AG09309 (cell line): ENCODE measurements at regions not wholly inside any gene's neighbourhood (a gene's known extent, or its start where the extent isn't known, plus 50 kb on each side); places are given as distances from the start of the nearest gene placed in this dataset.

Source experiments
- DNase-seq: peaks from one replicate; pipeline ENCODE4 v3.0.0-alpha.2; 2010; ENCODE audit warnings: low read depth
- H3K4me3 ChIP-seq: 2 replicates; pipeline ENCODE4 v1.5.1; 2011; ENCODE audit warnings: mild to moderate bottlenecking, low read depth, low read length, moderate library complexity; ENCODE audit not compliant: control insufficient read depth
- CTCF ChIP-seq: IDR thresholded peaks from 2 replicates; pipeline ENCODE4 v1.5.1; 2011; ENCODE audit warnings: mild to moderate bottlenecking, low read depth, low read length, inconsistent platforms; ENCODE audit not compliant: insufficient read depth, control insufficient read depth; ENCODE audit errors: missing control alignments

- no peak overlapping the region for H3K4me3 ChIP-seq
- no peak for TF ChIP-seq CTCF
- no peak for DNase-seq
Measured at GRCh38 chr1:68617942-68618341, 121.1 kb upstream of the DEPDC1 start.

- no peak for TF ChIP-seq CTCF
- DNase-seq: no peak
- H3K4me3 ChIP-seq: no peak overlapping the region
Measured at GRCh38 chr1:68620571-68620970, 123.7 kb upstream of the DEPDC1 start.

DNA sequence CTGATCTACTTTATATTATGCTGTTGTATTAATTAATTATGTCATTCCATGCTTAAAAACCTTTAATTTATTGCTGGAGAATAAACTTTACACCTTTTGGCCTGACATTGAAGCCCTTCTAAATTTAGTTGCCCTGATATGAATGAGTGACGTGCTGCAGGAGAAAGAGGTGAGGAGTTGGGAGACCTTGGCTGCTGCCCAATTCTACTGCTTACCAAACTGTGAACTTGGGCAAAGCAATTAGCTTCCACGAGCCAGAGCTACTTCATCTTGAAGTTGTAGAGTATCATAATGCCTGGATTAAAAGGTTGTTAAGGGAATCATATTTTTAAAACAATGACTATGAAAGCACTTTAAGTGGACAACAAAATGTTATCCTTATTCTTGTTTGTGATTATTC, 126.8 kb upstream of the DEPDC1 start:
- no peak for TF ChIP-seq CTCF
- H3K4me3 ChIP-seq: no peak overlapping the region
- DNase-seq: no peak

GRCh38 chr1:68624233-68624632, 127.4 kb upstream of the DEPDC1 start:
- TF ChIP-seq CTCF: no peak
- no peak overlapping the region for H3K4me3 ChIP-seq
- no peak for DNase-seq

DNA sequence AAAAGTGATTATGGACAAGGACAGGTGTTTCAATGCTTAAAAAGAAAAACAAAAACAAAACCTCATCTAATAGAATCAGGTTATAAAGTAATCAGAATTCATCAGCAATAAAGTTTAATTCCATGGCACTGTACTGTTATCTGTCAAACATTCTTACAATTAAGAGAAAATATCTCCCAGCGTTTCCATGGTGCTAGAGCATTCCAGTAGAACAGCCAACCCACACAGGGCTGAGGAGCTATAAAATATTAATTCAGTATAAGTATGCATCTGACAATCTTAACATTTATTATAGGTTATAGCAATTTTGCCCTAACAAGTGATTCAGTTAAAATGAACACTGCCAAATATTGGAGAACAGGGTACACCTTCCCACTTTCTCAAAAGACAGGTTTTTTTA, 128.7 kb upstream of the DEPDC1 start:
- no peak for TF ChIP-seq CTCF
- no peak for DNase-seq
- H3K4me3 ChIP-seq: no peak overlapping the region

DNA sequence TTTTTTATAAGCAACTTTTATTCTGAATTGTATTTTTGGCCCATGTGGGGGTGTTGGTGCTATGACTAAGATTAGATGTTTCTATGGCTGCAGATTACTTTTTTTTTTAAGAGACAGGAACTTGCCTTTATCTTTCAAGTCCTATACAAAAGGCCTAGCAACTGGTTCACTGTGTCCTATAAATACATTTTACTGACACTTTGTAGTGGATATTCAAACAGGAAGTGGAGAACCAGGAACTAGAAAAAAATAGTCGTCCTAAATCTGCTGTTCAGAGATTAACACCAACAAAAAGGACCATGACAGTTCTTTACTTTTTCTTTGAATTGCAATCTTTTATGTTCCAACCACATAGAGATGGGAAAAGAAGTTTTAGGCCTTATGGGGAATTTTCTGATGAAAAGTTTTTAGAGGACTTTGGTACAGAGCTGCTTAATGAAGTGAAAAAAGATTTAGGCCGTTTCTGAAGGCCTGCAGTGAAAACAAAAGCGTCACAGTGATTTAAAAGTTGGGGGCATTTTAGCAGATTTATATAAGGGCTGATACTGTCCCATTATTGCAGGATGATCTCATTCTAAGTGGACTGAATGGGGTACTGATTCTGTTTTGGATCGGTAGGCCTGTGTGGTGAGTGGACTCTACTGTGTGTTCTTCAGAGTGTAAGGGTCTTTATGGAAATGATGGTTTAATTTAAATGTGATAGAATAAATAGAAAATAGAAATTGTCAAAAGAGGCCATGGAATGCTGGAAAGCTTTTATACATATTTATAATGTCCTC, 136.4 kb upstream of the DEPDC1 start:
- no peak overlapping the region for H3K4me3 ChIP-seq
- DNase-seq: no peak
- TF ChIP-seq CTCF: no peak
